ENCODE measurements at regions not wholly inside any gene's neighbourhood (a gene's known extent, or its start where the extent isn't known, plus 50 kb on each side); places are given as distances from the start of the nearest gene placed in this dataset.

DNA sequence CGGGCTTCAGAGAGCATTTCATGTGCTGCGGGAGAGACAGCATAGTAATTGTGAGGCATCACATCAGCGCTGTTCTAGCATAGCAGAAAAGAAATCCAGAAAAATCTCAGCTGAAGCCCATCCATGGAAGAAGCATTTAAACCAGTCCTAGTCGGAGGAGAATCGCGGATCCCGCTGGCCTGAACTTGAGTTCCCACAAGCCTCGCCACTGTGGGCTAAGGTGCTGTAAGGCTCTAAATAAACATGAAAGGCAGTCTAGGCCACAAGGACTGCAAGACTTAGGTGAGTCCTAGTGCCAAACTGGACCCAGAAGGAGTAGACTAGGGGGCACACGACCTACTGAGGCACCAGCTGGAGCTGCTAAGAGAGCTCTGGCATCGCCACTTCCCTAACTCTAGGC is 1225.3 kb upstream of the CHAC2 start:
- TF ChIP-seq, protein P1, sequence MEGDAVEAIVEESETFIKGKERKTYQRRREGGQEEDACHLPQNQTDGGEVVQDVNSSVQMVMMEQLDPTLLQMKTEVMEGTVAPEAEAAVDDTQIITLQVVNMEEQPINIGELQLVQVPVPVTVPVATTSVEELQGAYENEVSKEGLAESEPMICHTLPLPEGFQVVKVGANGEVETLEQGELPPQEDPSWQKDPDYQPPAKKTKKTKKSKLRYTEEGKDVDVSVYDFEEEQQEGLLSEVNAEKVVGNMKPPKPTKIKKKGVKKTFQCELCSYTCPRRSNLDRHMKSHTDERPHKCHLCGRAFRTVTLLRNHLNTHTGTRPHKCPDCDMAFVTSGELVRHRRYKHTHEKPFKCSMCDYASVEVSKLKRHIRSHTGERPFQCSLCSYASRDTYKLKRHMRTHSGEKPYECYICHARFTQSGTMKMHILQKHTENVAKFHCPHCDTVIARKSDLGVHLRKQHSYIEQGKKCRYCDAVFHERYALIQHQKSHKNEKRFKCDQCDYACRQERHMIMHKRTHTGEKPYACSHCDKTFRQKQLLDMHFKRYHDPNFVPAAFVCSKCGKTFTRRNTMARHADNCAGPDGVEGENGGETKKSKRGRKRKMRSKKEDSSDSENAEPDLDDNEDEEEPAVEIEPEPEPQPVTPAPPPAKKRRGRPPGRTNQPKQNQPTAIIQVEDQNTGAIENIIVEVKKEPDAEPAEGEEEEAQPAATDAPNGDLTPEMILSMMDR (IDR thresholded peaks at IDR 0.05; ENCODE audit: control insufficient read depth, insufficient read depth, low read depth, low read length, missing control alignments) = no peak
- H3K4me3 ChIP-seq (ENCODE audit: control insufficient read depth, low read depth, low read length) = no peak overlapping the region
- no peak for DNase-seq (ENCODE audit: low read depth)

DNA sequence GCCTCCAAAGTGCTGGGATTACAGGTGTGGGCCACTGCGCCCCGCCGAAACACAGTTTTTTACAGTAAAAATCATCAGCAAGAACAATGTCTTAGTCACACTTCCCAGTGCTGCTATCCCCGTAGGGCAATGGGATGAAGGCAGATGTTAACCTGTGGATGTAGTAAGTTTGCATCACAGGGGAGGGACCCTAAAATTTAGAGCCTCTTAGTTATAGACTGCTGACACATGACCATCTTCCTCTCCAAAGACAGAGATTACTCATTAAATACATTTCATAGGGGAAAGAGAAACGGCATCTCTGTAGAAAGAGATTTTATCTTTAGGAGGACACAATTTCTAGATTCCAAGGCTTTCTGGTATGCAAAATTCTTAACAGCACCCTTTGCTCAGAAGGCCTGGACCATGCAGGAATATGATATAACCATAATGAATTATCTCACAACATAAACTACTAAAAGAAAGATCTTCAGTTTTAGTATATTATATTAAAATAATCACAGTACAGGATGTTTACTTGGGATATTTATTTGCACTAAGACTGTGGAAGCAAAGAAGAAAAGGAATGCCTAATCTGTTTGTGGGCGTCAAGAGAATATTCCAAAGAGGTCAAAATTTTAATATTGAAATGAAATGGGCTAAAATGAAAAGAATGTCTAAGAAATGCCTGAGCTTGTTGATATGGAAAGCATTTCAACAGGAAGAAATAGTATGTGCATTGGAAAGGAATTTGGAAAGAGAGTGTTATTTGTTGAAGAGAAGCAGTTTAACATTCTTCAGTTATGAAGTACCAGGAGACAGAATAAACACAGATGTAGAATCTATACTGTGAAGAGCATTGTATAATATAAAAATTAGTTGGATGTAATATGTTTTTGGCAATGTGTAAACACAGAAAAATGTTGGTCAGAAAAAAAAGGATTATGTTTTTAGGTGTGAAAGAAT is 1228.3 kb upstream of the CHAC2 start:
- no peak overlapping the region for H3K4me3 ChIP-seq (ENCODE audit: control insufficient read depth, low read depth, low read length)
- no peak for DNase-seq (ENCODE audit: low read depth)
- TF ChIP-seq, protein P1 (IDR thresholded peaks at IDR 0.05; ENCODE audit: control insufficient read depth, insufficient read depth, low read depth, low read length, missing control alignments) = no peak

DNA sequence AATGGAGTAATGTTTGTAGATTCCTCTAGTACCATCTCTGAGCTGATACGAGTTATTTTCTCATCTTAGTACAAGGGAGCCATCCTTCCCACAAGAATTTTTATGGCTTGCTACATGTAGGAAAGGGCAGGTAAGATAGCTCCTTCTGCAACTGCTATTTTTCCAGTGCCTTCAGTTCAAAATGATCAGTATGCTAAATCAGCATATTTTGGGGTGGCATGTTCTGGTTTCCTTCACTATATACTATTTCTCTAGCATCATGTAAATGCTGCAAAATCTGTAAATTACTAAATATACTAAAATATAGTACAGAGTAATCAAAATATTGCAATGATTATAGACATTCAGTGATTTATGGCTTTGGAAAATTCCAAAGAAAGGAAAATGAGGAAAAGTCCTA is 1230.0 kb upstream of the CHAC2 start:
- TF ChIP-seq, protein P1 (IDR thresholded peaks at IDR 0.05; ENCODE audit: control insufficient read depth, insufficient read depth, low read depth, low read length, missing control alignments) = no peak
- no peak for DNase-seq (ENCODE audit: low read depth)

DNA sequence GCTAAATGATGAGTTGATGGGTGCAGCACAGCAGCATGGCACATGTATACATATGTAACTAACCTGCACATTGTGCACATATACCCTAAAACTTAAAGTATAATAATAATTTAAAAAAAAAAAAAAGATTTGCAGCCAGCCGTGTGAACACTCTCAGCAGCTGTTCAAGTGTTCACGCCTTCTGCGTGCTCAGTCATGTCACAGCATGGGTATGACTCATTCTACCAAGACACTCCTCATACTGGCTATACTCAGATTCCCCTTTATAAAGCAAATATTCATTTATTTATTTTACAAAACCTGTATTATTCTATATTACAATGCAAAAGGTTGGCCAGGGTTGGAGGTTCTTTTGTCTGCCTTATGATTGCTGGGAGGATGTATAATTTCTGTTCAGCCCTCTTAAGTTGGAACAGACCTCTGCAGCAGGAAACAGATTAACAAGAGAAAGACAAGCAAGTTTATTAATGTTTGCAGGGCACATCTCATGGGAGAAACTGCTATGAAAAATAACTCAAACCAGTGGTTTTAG is 1230.6 kb upstream of the CHAC2 start:
- TF ChIP-seq, protein P1 (IDR thresholded peaks at IDR 0.05; ENCODE audit: control insufficient read depth, insufficient read depth, low read depth, low read length, missing control alignments) = no peak
- DNase-seq (ENCODE audit: low read depth) = no peak
- no peak overlapping the region for H3K4me3 ChIP-seq (ENCODE audit: control insufficient read depth, low read depth, low read length)

More for the DNA sequence above, 1230.0 kb upstream of the CHAC2 start:
- no peak overlapping the region for H3K4me3 ChIP-seq (ENCODE audit: control insufficient read depth, low read depth, low read length)

DNA sequence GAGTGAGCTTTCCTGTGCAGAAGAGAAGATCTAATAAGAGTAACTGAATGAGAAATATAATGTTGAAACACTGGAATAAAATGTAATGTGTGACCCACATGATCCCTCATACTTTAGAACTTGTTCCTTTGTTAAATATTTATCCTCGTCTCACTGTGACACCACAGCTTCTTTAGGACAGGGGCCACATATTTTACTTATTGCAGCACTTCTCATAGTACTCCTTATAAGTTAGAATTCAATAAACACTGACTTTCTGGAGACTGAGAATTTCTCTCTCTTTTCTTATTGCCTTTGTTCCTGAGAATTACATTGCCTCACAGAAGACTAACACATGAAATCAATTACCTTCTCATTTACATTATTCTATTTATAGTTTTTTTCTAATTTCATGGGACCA is 1234.6 kb upstream of the CHAC2 start:
- no peak for DNase-seq (ENCODE audit: low read depth)

DNA sequence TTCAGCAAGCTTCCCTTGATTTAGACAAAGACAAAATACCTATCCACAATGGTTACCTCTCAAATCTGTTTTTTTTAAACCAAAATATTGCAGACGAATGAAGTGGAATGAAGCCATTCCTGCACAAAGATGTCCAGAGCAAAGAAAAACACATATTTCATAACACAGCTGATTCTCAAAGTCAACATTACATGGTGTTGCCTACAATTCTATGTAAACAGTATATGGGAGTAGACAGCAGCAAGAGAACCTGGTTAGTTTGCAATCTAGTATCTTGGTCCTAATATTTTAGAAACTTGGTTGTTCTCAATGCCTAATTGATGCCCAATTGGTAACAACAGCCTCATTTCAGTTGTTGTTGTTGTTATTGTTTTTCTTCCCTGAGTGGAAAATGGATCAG is 1240.9 kb upstream of the CHAC2 start:
- TF ChIP-seq, protein P1 (IDR thresholded peaks at IDR 0.05; ENCODE audit: control insufficient read depth, insufficient read depth, low read depth, low read length, missing control alignments) = no peak
- no peak overlapping the region for H3K4me3 ChIP-seq (ENCODE audit: control insufficient read depth, low read depth, low read length)
- DNase-seq (ENCODE audit: low read depth) = no peak

More for the DNA sequence above, 1234.6 kb upstream of the CHAC2 start:
- no peak overlapping the region for H3K4me3 ChIP-seq (ENCODE audit: control insufficient read depth, low read depth, low read length)
- TF ChIP-seq, protein P1 (IDR thresholded peaks at IDR 0.05; ENCODE audit: control insufficient read depth, insufficient read depth, low read depth, low read length, missing control alignments) = no peak
